UCSD-AML1 (cell line): ENCODE measurements at regions not wholly inside any gene's neighbourhood (a gene's known extent, or its start where the extent isn't known, plus 50 kb on each side); places are given as distances from the start of the nearest gene placed in this dataset.
"Not testable (repeated sequence)": the region's sequence is repeated elsewhere in the genome, so short reads cannot be mapped to it uniquely, and the experiment has no call there.

Experiments
- DNase-seq: peaks from one replicate; lab custom pipeline; 2025; ENCODE audit not compliant: unreplicated experiment; lab: John Stamatoyannopoulos, UW

DNA sequence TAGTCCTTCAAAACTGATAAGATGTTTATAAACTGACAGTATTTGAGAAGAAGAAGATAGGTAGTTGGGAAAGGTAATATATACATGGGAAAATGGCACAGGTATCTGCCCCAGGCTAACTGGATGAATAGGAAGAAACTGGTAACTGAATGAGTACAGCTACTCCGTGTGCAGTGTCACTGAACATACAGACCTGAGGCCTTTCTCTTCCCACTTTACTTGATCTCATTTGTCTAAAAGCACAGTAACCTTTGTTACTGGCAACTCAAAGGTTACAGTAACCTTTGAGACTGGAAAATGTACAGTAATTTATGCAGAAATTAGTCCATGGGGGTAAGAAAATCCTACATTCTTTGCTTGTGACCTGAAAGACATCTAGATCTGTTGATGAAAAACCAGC, 735.0 kb upstream of the RIOK2 start:
- DNase-seq, result no peak

DNA sequence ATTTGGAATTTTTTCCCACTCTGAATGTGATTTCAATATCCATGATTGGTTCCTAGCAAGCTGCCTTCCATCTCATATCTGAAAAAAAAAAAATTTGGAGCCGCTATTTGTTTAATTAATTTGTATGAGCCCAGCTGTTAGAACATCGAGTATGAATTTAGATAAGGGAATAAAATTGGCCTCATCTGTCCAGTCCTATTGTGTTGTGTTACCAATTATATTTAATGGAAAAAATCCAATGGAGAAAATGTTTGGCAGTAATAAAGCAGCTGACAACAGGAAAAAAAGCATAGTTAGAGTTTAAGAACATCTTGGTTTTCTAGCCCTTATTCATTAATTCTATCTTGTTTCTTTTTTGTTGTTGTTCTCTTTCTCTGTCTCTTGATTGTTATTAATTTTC, 735.6 kb upstream of the RIOK2 start:
- no peak for DNase-seq

DNA sequence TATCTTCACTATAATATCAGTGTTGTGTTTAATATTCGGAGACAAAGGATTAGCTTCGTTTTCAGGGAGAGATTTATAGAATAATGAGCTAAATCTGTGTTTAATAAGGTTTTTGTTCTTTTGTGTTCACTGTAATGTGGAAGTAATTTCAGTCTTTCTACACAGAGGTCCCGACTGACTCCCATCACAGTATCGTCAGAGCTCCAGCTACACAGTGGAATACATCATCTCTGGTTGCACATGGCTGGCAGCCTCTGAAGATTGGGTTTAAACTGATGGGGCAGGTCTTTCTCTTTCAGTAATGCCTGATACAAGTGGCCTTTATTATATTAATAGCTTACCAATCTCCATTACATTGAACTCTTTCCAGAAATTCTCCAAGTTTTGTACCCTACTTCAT, 736.7 kb upstream of the RIOK2 start:
- no peak for DNase-seq

DNA sequence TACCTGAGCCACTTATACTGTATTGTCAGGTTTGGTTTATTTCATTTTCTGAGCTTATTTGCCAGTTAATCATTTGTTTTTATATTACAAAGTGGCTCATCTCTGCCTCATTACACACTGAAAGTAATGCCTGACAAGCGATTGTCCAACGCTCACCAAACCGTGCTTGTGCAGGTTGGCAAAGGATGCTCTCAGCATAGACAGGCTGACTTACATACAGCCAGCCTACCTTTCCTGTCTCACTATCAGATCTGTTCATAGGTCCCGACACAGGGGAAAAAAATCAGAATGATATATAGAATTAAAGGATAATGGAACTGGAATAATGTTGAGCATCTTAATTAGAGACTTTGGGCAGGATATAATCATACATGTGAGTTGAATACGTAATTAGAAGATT, 739.7 kb upstream of the RIOK2 start:
- no peak for DNase-seq

DNA sequence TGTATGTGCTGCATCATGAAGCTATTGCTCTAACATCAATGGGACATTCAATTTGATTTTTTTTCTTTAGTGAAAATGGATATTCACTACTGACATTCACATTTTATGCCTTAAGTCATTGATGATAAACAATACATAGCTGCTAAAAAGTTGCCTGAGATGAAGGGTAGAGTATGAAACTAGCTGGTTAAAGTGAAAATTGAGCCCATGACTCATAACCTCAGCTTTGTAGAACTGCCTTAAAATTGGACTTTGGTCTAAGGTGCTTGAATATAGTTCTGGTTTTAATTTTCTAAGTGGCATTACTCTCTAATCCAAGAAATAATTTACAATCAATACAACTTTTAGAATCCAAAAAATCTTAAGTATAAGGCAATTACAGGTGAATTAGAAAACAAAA, 740.4 kb upstream of the RIOK2 start:
- no peak for DNase-seq

DNA sequence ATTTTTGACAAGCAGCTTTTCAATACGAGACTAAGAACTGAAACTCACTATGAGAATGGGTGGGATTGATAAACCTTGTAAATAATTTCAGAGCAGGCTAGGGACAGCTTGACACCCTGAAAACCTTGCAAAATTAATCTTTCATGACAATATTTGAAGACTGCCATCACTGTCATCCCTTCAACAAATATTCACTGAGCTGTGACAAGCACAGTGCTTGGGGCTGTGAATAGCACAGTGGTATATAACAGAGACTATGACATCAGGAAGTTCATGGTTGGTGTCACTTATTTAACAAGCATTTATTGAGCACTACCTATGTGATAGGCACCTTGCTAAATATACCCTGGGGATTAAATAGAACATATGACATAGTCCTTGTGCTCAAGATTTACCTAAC, 741.0 kb upstream of the RIOK2 start:
- no peak for DNase-seq

DNA sequence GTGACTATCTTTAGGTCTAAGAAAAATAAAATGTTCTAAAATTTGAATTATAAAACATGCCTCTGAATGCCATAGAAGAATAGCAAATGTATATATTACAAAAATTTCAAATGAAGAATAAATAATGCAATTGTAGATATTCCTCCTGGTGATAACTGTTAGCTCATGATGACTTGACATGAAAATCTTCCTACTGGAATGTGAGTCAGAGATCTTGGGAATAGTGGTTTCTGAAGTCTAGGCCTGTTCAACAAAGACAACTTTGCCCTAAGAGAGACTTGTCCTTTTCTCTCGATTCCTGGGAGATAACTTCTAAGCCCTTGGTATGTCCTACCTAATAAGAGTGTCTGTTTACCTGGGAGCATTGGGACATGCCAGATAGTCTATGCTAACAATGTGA, 746.3 kb upstream of the RIOK2 start:
- DNase-seq, result no peak

DNA sequence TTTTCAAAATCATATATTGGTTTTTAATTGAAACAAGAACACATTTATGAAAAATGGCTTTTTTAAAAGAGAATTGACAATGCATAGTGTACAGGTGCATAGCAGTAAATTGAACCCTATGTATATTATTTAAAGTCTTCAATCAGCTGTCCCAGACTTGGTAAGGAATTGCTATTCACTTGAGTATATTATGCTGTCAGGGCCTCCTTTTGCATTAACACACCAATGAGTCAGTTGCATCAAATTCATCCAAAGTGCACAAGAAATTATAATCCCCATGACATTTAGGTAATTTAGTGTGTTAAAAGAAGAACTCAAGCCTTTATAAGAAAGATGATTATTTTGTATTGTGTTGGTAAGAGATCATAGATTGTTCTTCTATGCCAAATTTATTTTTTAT, 748.8 kb upstream of the RIOK2 start:
- DNase-seq, result no peak

DNA sequence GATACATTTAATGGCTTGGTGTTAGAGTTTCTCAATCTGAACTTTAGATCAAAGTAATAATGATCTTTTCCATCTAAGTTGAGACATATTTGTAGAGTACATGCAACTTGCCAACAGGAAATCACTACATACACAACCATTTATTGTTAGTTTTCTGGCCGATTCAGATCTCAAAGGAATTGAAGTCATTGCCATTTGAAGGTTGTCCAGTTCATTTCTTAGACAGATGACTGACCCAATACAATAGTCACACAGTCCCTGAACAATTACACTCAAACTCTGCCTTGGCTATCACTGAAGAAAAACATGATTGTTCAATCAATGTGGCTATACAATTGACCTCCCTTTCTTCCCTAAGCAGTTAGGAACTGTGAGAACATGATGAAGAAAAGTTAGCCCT, 753.2 kb upstream of the RIOK2 start:
- no peak for DNase-seq

DNA sequence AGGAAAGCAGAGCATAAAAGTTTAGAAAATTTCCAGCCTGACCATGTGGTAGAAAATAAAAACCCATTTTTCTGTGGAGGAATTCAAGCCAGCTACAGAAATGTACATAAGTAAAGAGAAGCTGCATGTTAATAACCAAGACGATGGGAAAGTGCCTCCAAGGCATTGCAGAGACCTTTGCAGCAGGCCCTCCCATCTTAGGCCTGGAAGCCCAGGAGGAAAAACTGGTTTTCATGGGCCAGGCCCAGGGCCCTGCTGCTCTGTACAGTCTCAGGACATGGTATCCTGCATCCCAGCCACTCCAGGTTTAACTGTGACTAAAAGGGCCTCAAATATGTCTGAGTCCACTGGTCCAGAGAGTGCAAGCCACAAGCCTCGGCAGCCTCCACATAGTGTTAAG, 754.8 kb upstream of the RIOK2 start:
- peak; percentile 4 for DNase-seq

DNA sequence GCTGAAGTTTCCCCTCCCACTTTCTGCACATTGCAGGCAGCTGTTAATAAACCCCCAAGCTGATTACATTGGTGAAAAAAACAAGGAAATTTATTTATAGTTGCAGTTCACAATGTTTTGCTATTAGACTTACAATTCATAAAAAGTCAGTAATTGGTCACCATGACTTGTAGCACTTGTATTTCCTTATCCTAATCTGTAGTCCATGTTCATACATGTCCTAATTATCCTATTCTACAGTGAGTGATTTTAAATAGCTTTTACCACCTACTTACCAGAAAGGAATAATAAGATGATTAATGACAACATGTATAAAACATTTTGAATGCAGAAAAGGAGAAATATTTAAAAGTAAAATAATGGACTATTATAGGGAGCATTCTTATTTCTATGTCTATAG, 760.0 kb upstream of the RIOK2 start:
- no peak for DNase-seq

DNA sequence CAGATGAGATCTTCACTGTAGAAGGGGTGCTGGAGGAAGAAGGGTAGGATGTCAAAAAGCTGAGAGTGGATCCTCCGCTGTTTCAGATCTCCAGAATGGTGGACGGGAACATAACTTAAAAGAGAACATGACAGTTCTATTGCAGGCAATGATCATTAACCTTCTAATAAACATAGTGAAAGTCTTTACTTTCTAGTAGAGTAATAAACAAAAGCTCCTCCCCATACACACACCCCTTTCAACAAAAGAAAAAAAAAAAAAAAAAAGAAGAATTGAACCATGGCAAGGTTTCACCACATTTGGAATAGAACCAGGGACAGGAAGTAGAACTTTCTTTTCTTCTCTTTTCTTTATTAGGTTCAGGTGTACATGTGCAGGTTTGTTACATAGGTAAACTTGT, 768.1 kb upstream of the RIOK2 start:
- DNase-seq, result no peak

DNA sequence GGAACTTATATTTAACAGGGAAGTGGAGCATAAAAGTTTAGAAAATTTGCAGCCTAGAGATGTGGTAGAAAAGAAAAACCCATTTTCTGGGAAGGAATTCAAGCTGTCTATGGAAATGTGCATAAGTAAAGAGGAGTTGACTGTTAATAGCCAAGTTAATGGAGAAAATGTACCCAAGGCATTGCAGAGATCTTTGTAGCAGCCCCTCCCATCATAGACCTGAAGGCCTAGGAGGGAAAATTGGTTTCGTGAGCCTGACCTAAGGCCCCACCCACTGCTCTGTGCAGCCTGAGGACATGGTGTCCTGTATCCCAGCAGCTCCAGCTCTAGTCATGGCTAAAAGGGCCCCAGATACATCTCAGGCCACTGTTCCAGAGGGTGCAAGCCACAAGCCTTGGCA, 772.4 kb upstream of the RIOK2 start:
- no peak for DNase-seq

DNA sequence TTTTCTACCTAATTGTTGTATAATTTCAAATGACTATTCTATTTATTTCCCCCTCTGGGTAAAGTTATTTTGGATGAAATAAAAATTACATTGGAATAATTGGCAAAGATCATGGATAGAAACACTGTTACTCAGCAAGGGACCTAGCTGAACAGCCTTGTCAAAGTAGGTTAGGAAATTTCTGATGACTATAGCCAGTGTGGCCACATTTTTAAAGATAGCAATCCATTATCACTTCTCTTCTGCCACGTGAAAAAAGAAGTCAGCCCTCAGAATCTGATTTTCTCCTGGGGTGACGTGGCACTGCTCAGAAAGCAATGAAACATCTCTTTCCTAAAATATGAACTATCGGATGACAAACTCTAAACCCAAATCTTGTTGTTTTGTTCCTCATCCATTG, 784.2 kb upstream of the RIOK2 start:
- no peak for DNase-seq

DNA sequence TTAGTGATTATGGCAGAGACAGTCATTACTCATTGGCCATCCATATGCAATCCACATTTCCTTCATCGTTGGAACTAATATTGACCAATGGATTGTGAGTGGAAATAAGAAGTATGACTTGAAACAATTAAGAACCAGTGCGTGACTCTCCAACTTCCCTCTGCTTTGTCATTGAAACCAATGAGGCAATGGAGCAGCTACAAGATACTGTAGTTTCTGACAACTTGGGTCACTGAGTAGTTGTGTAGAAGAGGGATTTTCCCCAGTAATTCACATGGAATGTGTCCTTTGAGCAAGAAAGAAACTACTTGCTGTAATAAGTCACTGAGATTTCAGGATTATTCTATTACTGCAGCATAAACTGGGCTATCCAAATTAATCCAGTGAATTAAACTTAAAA, 785.3 kb upstream of the RIOK2 start:
- DNase-seq, result no peak

DNA sequence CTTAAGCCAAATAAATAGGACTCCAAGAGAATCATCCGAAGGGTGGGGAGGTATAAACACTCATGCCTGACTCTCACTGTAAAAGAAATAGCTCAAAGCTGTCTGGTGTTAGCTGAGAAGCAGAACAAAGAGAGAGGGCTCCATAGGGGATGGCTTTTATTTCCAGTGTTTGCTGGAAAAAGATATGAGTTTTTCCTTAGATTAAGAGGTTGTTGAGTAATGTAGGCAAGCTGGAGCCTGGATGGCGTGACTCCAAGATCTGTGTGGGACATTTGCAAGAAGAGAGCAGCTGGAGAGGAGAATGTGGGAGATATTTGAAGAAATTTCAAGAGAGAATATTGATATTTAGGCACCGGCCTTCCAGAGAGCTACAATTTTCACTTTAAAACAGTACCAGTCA, 793.7 kb upstream of the RGMB start:
- no peak for DNase-seq

DNA sequence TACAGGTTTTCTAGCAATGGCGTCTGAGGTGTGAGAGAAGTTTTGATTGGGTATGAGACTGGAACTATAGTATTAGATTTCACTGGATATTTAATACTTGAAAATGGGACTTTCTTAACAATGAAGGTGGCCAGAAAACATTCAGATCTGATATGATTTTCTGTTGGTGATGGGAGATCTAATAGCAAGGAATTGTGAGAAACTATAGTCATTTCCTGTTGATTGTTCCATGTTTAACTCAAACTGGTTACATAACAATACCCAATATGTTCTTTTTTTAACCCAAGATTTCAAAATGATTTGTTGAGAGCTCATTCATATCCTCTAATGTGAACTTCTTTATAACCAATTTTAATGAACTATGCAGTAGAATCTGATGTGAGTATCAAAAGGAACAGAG, 793.2 kb upstream of the RGMB start:
- no peak for DNase-seq

DNA sequence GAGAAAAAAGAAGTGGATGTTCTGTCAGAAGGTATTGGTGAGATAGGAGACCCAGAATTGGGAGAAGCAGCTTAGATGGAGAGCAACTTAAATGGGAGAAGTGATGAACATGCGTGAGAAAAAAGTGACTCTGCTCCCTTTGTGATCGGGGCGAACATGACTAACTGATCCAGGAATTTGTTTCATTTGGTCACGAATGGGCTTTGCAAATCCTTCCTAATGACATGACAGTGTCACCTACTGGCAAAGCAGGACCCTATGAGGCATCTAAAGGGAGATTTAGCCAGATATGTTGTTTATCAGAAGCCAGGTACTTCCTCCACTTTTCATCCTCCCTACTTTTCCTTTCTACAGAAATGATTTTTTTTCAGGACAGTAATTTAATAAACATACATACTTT, 787.4 kb upstream of the RGMB start:
- no peak for DNase-seq

DNA sequence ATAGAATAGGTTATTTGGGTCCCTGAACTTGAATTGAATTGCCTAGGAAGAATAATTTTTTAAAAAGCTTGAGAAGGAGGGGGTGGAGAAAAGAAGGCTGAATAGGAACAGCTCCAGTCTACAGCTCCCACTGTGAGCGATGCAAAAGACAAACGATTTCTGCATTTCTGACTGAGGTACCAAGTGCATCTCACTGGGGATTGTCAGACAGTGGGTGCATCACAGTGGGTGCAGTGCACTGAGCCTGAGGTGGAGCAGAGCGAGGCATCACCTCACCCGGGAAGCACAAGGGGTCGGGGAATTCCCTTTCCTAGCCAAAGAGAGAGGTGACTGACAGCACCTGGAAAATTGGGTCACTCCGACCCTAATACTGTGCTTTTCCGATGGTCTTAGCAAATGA, 782.2 kb upstream of the RGMB start:
- no peak for DNase-seq

DNA sequence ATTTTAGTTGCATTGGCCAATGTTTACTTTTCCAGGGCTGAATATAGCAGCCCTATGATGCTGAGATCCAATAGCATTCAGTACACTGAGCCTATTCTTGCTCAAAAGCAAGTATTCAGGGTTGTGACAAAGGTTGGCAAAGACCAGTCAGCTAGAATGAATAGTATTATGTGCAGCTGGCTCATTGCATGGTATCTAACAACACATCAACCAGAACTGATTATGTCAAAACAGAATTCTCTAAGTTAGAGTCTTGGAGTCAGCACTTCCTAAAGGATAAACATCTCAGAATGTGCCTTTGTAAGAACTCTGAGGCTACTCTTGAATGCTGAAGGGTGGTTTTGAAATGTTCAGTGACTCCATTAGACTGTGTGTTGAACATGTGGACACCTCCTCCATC, 774.5 kb upstream of the RGMB start:
- no peak for DNase-seq

DNA sequence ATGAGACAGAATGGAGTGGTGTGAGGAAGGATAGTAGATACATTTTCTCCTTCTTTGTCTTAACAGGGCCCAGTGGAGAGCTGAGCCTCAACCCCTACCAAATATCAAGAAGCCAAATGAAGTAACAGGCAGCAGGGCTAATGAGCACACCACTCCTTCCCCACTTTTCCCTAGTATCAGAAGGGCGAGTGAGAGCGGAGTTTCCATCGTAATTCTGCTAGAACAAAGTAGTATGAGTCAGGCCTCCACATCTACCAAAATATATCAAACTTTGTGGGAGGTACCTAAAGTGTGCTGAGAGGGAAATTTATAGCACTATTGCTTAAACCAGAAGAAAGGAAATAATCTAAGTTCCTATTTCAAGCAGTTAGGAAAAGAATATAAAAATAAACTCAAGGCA, 769.0 kb upstream of the RGMB start:
- DNase-seq, result no peak

DNA sequence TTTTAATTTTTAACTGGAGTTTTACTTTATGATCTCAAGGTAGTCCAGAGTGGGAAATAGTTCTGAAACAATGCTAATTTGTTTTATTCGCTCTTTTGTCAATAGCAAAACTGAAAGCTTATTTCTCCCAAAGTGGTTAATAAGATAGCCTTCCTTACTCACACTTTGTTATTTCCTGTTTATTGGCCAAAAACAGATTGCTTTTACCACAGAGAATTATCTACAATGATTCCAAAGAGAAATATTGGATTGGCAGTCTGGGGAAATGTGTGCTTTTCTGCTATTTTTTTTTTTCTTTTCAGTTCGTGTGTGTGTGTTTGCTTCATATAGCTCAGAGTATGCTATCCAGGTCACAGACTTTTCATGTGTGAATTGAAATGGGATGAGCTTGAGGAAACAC, 756.7 kb upstream of the RGMB start:
- no peak for DNase-seq

DNA sequence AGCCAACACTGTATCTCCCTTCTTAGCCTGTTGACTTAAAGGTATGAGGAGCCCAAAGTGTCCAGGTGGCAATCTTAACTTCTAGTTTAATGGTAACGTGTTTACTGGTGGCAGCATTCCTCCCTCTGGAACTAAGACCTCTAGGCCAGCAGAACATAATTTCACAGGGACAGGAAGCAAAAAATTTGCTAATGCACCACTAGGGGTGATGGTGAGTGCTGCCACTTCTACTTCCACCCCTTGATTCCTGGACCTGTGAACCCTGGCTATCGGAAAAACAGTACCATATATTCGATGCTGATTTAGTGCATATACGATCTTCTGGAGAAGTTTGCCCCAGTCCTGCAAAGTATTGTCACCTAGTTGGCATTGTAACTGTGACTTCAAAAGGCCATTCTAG, 743.2 kb upstream of the RGMB start:
- DNase-seq, result not testable (repeated sequence)

DNA sequence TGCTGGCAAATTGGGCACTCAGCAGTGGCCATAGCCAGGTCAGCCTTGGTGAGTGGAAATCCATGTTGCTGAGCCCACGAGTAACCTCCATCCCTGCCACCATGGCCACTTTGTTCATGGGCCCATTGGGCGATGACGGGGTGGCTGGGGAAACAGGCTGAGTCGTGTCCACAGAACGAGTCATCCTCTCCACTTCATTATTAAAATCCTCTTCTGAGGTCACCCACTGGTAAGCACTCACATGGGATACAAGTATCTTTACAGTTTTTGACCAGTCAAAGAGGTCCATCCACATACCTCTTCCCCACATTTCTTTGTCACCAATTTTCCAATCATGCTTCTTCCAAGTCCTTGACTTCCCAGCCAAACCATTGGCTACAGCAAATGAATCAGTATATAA, 742.4 kb upstream of the RGMB start:
- DNase-seq, result not testable (repeated sequence)
